ENCODE measurements at regions not wholly inside any gene's neighbourhood (a gene's known extent, or its start where the extent isn't known, plus 50 kb on each side); places are given as distances from the start of the nearest gene placed in this dataset.

DNA sequence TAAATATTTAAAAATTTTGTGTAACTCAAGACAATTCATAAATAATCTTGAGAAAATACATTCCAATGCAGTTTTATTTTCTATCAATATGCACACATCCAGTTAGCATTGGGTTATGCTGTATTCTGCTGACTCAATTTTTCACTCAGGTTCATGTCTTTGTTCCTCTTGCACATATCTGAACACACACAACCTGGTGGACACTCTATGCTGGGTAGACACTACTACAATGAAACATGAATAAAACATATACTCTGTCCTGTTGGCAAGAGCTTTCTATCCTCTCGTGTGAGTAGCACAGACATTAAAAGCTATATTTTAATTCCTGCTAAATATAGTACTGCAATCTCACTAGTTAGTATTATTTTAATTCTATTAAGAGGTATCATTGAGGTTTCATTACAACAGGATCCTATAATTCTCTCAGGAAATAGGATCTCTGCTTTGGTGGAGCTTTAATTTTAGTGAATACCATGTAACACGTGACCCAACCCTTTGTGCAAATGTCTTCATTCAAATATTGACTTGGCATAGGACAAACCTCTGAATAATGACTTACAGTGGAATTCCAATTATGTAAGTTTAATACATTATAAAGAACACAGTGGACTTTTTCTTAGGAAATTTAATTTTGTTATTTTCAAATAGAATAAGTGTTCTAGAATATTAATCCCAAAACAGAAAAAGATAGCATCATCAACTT lies 342.3 kb upstream of the TMEFF2 start:
- TF ChIP-seq, protein P1, sequence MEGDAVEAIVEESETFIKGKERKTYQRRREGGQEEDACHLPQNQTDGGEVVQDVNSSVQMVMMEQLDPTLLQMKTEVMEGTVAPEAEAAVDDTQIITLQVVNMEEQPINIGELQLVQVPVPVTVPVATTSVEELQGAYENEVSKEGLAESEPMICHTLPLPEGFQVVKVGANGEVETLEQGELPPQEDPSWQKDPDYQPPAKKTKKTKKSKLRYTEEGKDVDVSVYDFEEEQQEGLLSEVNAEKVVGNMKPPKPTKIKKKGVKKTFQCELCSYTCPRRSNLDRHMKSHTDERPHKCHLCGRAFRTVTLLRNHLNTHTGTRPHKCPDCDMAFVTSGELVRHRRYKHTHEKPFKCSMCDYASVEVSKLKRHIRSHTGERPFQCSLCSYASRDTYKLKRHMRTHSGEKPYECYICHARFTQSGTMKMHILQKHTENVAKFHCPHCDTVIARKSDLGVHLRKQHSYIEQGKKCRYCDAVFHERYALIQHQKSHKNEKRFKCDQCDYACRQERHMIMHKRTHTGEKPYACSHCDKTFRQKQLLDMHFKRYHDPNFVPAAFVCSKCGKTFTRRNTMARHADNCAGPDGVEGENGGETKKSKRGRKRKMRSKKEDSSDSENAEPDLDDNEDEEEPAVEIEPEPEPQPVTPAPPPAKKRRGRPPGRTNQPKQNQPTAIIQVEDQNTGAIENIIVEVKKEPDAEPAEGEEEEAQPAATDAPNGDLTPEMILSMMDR (IDR thresholded peaks at IDR 0.05): no peak
- TF ChIP-seq POLR2A (IDR thresholded peaks at IDR 0.05): no peak

All from lower leg skin (tissue), 3 donors.